ENCODE measurements at regions not wholly inside any gene's neighbourhood (a gene's known extent, or its start where the extent isn't known, plus 50 kb on each side); places are given as distances from the start of the nearest gene placed in this dataset.
A peak's percentile ranks its signal among the peaks of the same experiment; 100 is the strongest.
"Not testable (repeated sequence)": the region's sequence is repeated elsewhere in the genome, so short reads cannot be mapped to it uniquely, and the experiment has no call there.

DNA sequence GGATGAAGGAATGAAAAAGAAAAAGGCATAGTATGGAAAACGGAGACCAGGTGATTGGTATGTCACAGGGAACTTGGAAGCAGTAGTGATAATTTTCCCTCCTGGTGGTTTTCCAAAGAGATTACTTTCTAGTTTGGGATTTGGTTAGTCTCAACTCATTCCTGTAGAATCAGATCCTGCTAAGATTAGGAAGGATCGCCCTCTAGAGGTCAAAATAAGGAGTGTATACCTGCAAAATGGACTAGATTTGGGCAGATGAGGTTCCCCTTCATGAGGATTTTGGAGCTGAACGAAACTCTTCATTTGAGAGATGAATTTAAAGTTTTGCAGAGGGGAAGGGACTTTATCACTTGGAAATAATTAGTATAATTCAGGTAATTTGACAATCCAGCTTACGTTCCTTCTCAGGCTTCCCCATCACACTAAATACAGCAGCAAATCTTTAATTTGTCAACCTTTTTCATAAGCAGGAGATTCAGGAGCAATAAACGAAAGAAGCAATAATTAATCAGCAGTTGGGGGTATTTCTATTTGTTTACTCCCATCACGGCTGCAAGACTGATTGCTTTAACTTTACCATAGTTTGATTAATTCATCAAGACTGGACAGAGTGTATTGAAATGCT lies 65.2 kb downstream of the CCDC195 start:
- peak; percentile 55 for DNase-seq (ENCODE audit: low spot score)

DNA sequence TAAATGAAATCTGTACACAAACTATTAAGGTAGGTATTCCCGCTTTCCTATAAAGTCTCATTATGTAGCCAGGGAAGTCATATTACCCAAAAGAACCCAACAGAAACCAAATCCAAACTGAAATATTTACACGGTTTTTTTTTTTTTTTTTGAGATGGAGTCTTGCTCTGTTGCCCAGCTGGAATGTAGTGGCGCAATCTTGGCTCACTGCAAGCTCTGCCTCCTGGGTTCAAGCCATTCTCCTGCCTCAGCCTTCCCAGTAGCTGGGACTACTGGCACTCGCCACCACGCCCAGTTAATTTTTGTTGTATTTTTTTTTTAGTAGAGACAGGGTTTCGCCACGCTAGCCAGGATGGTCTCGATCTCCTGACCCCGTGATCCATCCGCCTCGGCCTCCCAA lies 62.5 kb upstream of the CUL3 start:
- DNase-seq (ENCODE audit: low spot score): not testable (repeated sequence)

DNA sequence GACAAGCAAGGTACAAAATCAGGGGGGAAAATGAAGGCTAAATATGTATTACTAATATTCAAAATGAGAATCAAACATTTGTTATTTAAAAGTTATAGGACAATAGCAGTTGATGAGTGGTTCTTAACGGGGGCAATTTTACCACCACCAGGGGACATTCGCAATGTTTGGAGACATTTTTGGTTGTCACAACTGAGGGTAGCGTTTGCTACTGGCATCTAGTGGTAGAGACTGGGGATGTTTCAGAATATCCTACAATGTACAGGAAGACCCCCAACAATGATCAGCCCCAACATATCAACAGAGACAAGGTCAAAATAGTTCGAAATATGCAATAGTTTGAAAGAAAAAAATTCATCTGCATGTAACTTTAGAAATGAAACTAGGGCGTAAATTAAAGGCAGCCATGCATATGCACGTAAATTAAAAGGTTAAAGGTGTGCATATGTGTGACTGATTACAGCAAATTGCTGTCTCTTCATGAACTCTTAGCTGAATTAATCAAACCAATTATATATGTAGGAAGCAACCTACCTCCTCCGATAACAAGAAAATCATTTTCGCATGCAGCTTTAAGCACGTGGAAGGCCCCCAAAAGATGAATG lies 61.2 kb upstream of the CUL3 start:
- peak; percentile 8 for DNase-seq (ENCODE audit: low spot score)

DNA sequence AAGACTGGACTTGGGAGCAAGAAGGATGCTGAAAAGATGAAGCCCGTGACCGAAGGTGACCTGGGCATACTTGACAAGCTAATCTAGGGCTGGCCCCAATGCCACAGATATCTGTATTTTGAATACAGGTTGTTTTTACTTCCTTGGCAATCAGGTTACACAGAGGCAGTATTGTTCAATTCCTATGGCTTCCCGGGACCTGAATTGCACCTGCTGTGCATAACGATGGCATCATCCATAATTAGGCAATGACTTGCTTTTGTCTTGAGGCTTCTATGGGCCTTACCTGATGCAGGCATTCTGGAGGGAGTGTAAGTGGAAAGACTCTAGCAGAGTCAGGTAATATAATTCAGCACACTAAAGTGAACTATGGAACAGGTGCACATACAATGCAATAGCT lies 60.6 kb upstream of the CUL3 start:
- no peak for DNase-seq (ENCODE audit: low spot score)

DNA sequence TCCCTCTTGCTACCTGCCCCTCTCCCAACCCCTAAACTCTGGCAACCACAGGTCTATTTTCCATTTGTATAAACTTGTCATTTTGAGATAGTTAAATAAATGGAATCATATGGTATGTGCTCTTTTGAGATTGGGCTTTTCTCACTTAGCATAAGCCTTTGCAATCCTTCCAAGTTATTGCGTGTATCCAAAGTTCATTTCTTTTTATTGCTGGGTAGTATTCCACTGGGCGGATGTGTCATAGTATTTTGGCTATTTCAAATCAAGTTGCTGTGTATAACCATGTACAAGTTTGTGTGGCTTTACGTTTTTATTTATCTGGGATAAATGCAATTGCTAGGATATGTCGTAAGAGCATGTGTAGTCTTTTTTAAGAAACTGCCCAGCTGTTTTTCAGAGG lies 55.5 kb upstream of the CUL3 start:
- DNase-seq (ENCODE audit: low spot score): no peak

DNA sequence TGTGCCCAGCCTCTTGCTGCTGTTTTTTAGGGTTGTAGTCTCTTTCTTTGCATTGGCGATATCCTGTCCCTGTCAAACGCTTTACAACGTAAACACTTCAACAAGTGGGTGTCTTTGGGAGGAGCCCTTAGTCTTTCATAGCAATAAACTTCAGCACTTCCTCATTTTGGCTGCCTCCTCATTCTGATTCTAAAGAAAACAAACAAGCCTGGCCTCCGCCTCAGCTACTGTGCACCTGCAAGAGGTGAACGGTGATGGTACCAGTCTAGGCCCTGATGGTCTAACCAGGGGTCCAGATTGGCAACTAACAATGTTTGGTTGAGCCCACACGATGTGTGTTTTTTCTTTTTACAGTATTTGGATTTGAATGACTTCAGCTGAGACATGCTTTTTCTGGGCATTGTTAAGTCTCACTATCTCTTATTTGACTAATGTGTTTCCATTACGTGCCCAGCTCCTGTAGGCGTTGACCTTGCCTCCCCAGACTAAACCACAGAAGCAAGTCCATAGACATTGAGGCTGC lies 53.2 kb upstream of the CUL3 start:
- DNase-seq (ENCODE audit: low spot score): no peak
